Umbilical cord (tissue), 1 donor: ENCODE measurements at regions not wholly inside any gene's neighbourhood (a gene's known extent, or its start where the extent isn't known, plus 50 kb on each side); places are given as distances from the start of the nearest gene placed in this dataset.
A peak's percentile ranks its signal among the peaks of the same experiment; 100 is the strongest.
"Not testable (repeated sequence)": the region's sequence is repeated elsewhere in the genome, so short reads cannot be mapped to it uniquely, and the experiment has no call there.

Experiments
- DNase-seq: peaks from one replicate; pipeline ENCODE4 v3.0.0-alpha.2; 2015; ENCODE audit warnings: low spot score

GRCh38 chr12:88368077-88368476 lies 212.2 kb downstream of the KITLG start:
- DNase-seq, result not testable (repeated sequence)

GRCh38 chr12:88371416-88372183 lies 208.7 kb downstream of the KITLG start:
- DNase-seq, result no peak

GRCh38 chr12:88375306-88376305 lies 204.7 kb downstream of the KITLG start:
- DNase-seq, result no peak

DNA sequence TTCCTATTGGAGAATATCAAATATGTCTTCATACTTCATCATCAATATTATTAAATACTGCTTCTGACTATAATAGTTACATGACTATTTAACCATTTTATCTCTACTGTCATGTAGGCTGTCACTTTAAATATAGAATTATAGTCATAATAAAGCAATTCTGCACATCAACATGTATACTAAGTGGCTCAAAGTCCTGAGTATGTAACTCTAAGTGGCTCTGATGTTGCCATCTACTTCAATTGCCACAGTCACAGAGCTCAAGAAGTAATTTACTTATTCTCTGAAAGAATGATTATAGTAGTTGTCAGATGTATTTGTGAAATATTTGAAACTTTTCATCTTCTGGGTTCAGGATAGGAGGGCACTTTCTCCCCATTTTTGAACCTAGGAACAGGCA lies 202.3 kb downstream of the KITLG start:
- DNase-seq, result no peak

- DNase-seq, result no peak
Observed at GRCh38 chr12:88381466-88381865, 198.8 kb downstream of the KITLG start.

DNA sequence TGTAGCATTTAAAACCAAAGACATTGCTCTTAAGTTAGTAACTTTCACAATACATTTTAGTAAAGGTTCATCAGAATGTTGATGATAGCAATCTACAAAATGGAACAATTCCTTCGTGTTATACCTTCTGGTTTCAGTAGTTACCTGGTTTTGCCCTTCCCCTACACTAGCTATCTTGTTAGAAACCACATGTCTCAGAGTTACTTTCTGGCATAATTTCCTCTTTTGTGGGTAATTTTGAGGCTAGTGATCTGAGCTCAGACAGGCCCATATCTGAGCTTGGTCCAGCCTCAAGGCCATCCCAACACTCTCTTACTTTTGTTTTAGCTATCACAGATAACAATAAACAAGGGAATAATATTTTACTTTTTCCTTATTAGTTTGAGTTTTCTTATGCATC lies 196.9 kb downstream of the KITLG start:
- DNase-seq, result no peak

- no peak for DNase-seq
Observed at GRCh38 chr12:88388566-88389540, 191.4 kb downstream of the KITLG start.

DNA sequence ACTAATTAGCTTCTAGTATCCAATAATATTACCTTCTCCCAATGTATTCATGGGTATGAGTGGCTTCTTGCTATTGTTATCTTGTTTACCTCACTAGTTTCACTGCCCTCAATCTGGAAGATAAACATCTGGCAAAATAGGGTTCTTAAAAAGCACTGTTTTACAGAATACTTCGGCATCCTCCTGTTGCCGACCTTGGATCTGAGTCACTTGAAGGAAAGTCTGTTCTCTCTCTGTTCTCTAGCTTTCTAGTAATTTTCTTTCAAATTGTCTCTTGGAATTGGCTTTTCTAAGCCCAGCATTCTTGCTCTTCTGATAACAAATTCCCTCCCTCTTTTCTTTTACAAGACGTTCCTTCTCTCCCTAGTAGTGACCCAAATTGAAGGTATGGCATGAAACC lies 189.5 kb downstream of the KITLG start:
- DNase-seq, result no peak

- DNase-seq, result peak; percentile 44
Observed at GRCh38 chr12:88391556-88391955, 188.7 kb downstream of the KITLG start.

DNA sequence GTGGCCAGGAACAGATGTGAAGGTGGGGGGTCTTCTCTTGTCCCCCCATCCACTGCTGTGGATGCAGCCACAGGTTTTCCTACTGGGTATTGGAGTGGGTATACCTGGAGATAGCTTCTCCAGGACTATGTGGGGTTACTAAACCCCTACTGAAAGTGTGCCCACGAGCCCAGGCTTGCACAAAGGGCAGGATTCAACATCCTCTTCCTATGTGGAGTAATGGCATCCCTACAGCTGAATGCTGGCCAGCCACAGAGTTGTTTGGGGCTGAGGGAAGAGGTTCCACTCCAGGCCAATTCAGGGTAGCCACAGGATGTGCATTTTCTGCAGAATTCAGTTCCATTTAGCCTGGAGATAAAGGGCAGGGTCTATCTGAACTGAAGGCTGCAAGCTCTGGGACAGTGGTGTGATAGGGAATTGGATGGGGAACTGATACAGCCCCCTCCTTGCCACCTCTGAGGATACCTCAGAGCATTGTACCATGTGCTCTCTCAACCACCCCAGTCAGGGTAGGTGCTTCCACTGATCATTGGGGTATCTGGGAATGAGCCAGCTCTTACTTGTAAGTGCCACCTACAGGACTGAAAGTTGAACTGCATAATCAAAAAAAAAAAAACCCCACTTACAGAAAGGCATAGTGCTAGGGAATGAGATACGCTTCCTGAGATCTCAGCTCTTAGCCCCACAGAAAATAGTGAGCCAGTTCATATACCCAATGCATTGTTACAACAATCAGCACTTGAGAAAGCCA lies 187.1 kb downstream of the KITLG start:
- no peak for DNase-seq

- no peak for DNase-seq
Observed at GRCh38 chr12:88398031-88398430, 182.2 kb downstream of the KITLG start.

DNA sequence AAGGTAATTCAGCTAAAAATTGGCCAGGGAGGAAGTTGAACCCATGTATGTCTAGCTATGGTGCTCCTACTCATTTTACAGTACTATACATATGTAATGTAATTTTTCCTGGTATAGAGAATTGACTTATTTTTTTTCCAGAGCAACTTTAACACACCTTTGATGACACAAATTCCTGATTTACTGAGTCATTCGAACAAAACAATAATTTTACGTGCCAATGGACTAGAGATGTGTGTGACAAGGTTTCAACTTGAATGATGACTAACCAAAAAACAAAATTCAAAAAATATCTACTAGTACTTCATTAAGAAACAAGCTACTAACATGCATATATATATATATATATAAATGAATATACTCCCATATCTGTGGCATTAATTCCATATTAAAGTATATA lies 180.5 kb downstream of the KITLG start:
- DNase-seq, result no peak

- no peak for DNase-seq
Observed at GRCh38 chr12:88400302-88400701, 180.0 kb downstream of the KITLG start.

- no peak for DNase-seq
Observed at GRCh38 chr12:88401155-88401554, 179.1 kb downstream of the KITLG start.

GRCh38 chr12:88406905-88407304 lies 173.4 kb downstream of the KITLG start:
- no peak for DNase-seq

GRCh38 chr12:88408823-88409222 lies 171.4 kb downstream of the KITLG start:
- no peak for DNase-seq

DNA sequence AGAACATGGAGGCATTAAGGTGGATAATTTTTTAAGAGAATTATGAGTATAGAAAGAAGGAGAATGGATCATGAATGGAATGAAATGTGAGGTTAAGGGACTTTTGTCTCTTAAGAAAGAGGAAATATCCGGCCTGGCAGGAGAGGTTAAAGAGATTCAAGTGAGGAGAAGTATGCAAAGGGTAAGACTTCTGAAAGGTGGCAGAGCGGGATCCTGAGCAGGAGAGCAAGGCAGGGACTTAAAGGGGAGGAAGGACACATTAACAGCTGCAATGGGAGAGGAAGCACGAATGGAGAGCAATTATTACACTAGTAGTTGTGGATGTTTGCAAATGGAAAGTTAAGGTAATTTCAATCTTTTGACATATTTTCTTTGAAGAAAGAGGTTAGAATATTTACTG lies 171.0 kb downstream of the KITLG start:
- DNase-seq, result no peak

DNA sequence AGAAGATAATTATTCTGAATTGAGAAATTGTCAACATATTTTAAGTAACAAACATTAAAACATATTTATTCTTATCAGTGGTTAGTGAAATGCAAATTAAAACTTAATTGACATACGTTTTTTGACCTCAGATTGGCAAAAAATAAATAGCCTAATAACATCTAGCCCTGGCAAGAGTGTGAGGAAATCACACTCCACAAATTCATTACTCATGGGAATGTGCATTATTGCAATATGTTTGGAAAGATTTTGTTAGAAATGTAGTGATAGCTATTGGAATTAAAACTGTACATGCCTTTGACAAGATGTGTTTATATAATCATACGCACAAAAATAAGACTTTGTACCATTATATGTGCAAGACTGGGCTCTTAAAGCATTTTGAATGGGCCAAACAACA lies 168.6 kb downstream of the KITLG start:
- no peak for DNase-seq

DNA sequence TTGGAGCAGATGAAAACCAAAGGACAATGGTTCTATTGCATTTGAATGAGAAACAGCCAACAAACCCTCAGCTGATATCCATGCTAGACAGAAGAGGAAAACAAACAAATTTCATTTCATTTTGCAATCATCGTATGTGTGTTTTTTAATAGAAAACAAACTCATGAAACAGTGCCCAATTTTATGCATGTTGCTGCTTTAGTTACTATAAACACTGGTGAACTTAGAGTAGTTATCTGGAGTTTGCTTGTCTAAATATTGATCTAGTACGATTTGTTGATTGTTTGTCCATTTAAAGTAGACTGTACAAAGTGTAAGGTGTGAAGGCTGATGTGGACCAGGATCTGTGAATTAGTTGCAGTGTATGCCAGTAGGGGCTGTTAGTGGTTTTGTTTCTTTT lies 166.6 kb downstream of the KITLG start:
- no peak for DNase-seq

DNA sequence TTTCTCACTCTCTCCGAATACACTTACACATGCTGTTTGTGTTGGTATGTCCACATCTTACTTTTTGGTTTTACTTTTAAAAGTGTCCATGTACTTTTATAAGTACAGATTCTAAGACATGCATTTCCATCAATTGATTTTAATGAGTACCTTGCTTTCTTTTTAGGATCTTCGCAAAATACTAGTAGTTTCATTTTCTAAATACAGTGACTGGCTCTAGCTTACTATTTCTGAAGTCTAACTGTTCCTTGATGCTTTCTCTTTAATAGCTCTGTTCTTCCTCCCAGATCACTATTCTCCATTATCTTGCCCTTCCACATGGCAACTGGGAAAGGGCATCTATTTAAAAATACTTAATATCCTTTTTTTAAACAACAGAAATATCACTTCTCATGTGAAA lies 164.1 kb downstream of the KITLG start:
- DNase-seq, result no peak

DNA sequence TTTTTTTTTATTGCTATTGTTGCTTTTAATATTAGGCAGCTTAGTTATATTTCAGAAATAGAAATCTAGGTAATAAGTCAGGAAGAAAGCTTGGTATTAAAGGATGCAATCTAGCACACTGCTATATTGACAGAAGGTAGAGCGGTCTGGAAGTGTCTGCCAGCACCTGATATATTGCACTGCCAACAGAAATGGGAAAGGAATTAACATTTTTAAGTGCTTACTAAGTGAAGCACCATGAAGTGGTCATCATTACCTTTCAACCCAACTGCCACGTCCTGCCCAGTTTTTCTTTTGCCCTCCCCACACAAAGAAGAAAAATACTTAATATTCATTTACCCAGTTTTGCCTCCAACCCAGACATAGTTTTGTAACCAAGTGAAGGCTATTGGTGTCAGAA lies 163.5 kb downstream of the KITLG start:
- no peak for DNase-seq
